Activated naive CD4-positive, alpha-beta T cell treated with anti-CD3 and anti-CD28 coated beads, Interleukin-2, amount 50 U/mL, for 16 hours (primary cell): ENCODE measurements at regions not wholly inside any gene's neighbourhood (a gene's known extent, or its start where the extent isn't known, plus 50 kb on each side); places are given as distances from the start of the nearest gene placed in this dataset.
"Not testable (repeated sequence)": the region's sequence is repeated elsewhere in the genome, so short reads cannot be mapped to it uniquely, and the experiment has no call there.

Source experiments
- DNase-seq: peaks from one replicate; pipeline ENCODE4 v3.0.0-alpha.2; 2020

- no peak for DNase-seq
Observed at GRCh38 chr6:135555550-135555949, 58.0 kb upstream of the AHI1 start.

GRCh38 chr6:135557582-135557981 lies 60.0 kb upstream of the AHI1 start:
- DNase-seq: no peak

GRCh38 chr6:135565605-135566004 lies 68.1 kb upstream of the AHI1 start:
- not testable (repeated sequence) for DNase-seq

GRCh38 chr6:135566311-135567068 lies 69.0 kb upstream of the AHI1 start:
- no peak for DNase-seq

- DNase-seq: no peak
Observed at GRCh38 chr6:135567375-135568083, 70.0 kb upstream of the AHI1 start.

GRCh38 chr6:135568379-135568778 lies 70.8 kb upstream of the AHI1 start:
- DNase-seq: no peak

- DNase-seq: no peak
Observed at GRCh38 chr6:135572051-135572450, 74.5 kb upstream of the AHI1 start.

- DNase-seq: no peak
Observed at GRCh38 chr6:135575629-135576028, 78.1 kb upstream of the AHI1 start.

- no peak for DNase-seq
Observed at GRCh38 chr6:135576055-135576454, 78.5 kb upstream of the AHI1 start.

GRCh38 chr6:135577059-135577538 lies 79.6 kb upstream of the AHI1 start:
- no peak for DNase-seq

- no peak for DNase-seq
Observed at GRCh38 chr6:135578976-135579375, 81.4 kb upstream of the AHI1 start.

GRCh38 chr6:135581211-135581610 lies 83.7 kb upstream of the AHI1 start:
- no peak for DNase-seq

- no peak for DNase-seq
Observed at GRCh38 chr6:135583256-135583761, 85.8 kb upstream of the AHI1 start.

GRCh38 chr6:135586388-135586787 lies 88.8 kb upstream of the AHI1 start:
- DNase-seq: no peak

- DNase-seq: no peak
Observed at GRCh38 chr6:135586844-135587243, 89.3 kb upstream of the AHI1 start.

- no peak for DNase-seq
Observed at GRCh38 chr6:135592276-135592675, 94.7 kb upstream of the AHI1 start.

- no peak for DNase-seq
Observed at GRCh38 chr6:135594000-135594399, 96.5 kb upstream of the AHI1 start.

GRCh38 chr6:135600086-135600702 lies 102.7 kb upstream of the AHI1 start:
- DNase-seq: no peak

- DNase-seq: no peak
Observed at GRCh38 chr6:135600931-135601330, 103.4 kb upstream of the AHI1 start.

- DNase-seq: no peak
Observed at GRCh38 chr6:135601857-135602256, 104.3 kb upstream of the AHI1 start.

GRCh38 chr6:135603249-135603648 lies 105.7 kb upstream of the AHI1 start:
- DNase-seq: no peak

- DNase-seq: no peak
Observed at GRCh38 chr6:135604035-135604860, 106.7 kb upstream of the AHI1 start.

- DNase-seq: no peak
Observed at GRCh38 chr6:135605278-135605790, 107.8 kb upstream of the AHI1 start.
